Hepatocyte (in vitro differentiated cells): ENCODE measurements at regions not wholly inside any gene's neighbourhood (a gene's known extent, or its start where the extent isn't known, plus 50 kb on each side); places are given as distances from the start of the nearest gene placed in this dataset.

Experiments used
- CTCF ChIP-seq: fragments of 200-600 bp; sonication (generic); IDR thresholded peaks from 2 replicates; pipeline ENCODE4 v1.5.1; 2016; ENCODE audit warnings: antibody characterized with exemption, mild to moderate bottlenecking; ENCODE audit not compliant: poor library complexity
- EZH2 ChIP-seq: fragments of 200-600 bp; sonication (generic); IDR thresholded peaks from 2 replicates; pipeline ENCODE4 v1.6.1; 2016; ENCODE audit warnings: antibody characterized with exemption, mild to moderate bottlenecking, borderline replicate concordance

- TF ChIP-seq CTCF (no peak), EZH2 (no peak)
These were observed 438.3 kb downstream of the GPAT3 start for GRCh38 chr4:83974111-83974780.
